ENCODE measurements at regions not wholly inside any gene's neighbourhood (a gene's known extent, or its start where the extent isn't known, plus 50 kb on each side); places are given as distances from the start of the nearest gene placed in this dataset.

DNA sequence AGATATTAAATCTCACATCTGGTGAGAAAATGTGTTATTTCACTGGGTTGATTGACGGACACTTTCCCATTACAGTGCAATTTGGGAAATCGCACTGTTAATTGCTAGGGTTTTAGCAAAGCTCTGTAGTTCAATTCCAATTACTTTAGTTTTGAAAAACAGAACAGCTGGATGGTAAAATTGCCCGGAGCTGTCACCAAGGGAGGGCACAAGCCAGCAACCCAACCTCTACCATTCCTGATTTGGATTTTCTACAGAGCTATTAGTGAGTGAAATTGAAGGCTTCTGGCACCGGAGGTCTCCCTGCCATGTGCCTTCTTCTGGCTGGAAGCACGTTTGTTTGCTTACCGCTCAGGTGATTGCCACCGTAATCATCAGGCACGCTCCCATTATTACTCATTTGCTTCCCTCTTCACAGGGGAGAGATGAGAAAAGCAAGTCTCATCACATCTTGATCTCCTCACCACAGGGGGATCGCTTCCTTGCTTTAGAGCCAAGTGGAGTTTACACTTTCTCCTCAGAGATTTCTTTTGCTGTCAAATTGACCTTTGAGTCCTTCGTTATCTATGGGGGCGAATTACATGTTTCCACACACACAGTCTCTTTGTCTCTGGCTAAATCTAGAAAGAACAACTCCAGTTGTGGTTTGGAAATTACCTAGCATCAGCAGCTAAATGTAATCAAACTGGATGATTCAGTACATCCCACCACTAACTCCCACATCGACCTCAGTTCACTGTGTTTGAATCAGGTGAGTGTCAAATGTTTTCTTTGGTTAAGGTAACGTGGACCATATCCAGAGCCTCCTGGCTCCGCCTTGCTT, 421.7 kb upstream of the GOLIM4 start:
- no peak for DNase-seq (ENCODE audit: low spot score)

DNA sequence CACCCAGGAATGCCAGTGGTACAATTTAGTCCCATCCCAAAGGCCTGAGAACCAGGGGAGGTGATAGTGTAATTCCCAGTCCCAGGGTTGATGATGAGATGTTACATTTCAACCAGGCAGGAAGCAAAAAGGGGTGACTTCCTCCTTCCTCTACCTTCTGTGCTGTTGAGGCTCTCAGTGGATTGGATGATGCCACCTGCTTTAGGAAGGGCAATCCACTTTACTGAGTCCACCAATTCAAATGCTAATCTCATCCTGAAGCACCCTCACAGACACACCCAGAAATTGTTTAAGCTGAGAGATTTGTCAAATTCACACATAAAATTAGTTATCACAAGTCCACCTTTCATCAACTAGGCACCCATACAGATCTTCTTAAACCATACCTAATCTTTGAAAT, 418.5 kb upstream of the GOLIM4 start:
- no peak for DNase-seq (ENCODE audit: low spot score)

DNA sequence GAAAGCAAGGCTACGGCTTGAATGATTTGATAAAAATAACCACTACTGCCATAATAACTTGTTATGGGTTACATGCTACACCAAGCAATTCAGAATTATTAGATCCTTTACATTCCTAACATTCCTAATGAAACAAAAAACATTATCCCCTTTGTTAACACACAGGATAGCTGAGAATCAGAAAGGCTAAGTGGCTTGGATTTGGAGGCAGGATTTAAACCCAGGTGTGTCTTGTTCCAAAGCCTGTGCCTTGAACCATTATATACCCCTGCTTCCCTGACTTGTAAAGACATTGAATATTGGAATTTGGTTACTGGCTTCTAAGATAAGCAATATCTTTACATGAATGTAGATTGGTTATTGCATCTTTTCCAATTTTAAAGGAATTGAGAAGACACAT, 417.1 kb upstream of the GOLIM4 start:
- DNase-seq (ENCODE audit: low spot score): no peak

DNA sequence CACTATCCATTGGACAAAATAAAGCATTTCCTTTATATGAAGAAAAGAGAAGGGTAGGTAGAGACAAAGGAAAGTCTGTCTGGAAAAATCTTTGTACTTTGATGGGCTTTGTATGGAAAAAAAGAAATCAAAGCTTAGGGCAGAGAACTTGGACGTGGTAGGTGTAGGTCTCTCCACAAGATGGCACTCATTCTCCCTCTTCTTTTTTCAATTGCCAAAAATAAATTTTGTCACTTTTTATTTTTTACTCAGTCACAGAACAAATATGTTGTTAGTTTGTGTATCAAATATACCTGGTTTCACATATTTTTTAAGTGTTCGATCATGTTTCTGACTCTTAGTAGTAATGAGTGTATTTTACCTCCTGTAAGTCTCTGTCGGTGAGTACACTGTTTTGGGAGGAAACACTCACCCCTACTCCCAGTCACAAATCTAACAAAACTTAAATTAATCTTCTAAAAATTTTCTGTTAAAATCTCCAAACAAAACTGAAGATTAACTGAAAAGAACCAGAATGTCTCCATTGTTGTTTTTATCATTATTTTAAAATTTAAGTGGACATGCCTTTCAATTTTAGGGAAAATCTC, 415.8 kb upstream of the GOLIM4 start:
- no peak for DNase-seq (ENCODE audit: low spot score)

DNA sequence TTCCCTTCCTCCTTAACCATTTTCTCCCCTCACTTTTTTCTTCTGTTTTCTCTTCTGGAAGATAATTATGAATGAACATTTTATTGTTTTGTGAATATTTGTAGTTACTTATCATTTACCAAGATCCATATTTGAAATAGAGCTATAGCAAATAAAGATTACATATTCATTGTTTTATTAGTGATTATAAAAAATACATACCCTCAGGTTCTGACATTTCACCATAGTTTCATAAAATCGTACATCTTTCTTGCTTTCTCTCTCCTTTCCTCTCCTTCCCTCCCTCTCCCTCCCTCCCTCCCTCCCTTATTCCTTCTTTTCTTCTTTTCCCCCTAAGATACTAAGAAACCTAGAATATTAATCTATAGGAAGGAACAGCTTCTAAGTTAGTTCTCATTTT, 410.9 kb upstream of the GOLIM4 start:
- no peak for DNase-seq (ENCODE audit: low spot score)

DNA sequence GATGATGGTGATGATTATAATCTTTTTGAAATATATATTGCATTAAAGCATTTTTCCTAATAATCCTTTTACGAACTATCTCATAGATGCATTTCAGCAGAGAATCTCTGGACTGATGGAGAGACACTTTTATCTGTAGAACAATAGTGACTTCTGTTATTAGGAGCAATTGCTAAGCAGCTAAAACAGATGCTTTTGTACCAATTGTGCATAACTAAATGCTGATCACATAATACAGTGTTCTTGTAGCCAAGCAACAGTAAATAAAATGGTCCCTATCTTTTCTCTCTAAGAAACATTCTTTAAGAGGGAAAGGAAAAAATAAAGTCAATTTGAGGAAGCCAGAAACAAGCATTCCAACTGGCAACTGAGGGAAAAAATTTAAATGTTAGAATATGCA, 405.8 kb upstream of the GOLIM4 start:
- no peak for DNase-seq (ENCODE audit: low spot score)

DNA sequence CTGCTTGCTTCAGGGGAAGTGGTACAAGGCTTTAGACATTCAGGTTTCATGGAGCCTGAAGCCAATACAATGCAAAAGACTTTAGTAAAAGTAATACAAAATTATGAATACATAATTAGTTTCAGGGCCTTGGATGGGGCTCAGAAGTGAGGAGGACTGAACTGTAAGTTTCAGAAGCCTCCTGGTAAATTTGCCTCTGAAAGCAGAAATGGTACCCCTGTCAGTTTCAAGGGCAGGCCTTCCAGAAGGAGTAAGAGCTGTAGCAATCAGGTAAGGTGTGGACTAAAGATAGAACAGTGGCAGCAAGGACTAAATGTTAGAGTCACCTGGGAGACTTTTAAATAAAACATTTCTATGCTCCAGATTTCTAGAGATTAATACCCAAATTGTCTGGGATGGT, 402.5 kb upstream of the GOLIM4 start:
- no peak for DNase-seq (ENCODE audit: low spot score)

DNA sequence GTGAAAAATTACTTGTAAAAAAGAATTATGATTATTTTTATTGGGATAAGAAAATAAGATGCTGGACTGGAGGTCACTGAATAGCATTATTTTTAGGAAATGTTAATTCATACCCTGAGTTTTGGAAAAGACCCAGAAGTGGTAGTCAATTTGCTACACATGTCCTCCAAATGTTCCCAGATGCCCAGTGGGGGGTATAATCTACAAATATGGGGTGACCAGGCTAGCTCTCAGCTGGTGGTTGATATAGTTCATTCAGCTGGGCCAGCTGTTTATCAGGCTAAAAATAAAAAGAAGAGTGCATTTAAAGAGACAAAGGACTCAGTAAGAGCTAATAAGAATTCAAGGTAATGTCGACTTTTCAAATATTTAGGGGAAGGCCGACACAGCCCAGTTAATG, 402.0 kb upstream of the GOLIM4 start:
- DNase-seq (ENCODE audit: low spot score): no peak

DNA sequence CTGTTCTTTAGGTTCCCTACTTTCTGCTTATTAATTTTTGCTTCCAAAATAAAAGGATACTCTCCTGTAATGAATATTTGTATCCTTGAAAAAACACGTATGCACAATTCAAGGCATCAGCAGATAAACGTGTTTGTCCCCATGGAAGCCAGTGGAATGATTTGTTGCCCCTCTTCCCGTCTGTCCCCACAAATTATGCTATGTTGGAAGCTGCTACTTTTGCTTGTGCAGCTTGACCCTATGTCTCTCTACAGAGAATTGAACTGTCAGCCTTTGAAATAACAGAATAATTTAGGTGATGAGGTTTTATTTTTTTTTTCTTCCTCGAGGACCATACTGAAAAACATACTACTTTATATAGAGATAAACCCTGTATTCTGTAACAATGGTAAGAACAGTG, 401.5 kb upstream of the GOLIM4 start:
- no peak for DNase-seq (ENCODE audit: low spot score)

DNA sequence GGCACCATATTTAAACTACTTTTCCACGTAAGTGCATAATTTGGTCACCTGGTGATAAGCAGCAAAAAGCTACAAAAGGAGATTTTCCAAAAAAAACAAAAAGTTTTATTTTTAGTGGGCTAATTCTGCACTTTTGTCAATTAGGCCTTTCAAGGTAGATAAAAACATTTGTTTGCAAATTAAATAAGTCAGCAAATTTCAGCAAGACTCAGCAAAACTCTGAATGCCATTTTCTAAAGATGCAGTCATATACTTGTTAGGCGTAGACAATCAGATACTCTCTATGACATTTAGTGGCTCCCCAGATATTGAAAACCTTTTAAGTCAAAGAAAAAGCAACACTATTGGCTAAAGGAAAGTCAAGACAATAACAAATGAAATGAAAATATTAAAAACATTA, 400.2 kb upstream of the GOLIM4 start:
- no peak for DNase-seq (ENCODE audit: low spot score)

DNA sequence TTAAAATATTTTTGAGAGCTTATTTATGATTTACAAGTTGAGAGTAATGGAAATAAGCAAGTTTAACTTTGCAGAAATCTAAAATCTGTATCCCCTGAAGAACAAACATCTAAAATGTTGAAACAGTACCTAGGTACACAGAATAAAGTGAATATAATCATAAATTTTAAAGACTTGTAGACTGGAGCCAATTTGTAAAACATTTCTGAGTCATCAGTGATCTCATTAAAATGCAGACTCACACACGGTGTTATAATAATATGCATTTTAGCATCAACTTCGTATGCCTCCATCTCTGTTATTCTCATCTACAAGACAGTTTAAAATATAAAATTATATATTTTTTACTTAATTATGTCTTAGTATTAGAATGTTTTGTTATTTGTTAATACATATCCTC, 399.5 kb upstream of the GOLIM4 start:
- DNase-seq (ENCODE audit: low spot score): peak; percentile 2

DNA sequence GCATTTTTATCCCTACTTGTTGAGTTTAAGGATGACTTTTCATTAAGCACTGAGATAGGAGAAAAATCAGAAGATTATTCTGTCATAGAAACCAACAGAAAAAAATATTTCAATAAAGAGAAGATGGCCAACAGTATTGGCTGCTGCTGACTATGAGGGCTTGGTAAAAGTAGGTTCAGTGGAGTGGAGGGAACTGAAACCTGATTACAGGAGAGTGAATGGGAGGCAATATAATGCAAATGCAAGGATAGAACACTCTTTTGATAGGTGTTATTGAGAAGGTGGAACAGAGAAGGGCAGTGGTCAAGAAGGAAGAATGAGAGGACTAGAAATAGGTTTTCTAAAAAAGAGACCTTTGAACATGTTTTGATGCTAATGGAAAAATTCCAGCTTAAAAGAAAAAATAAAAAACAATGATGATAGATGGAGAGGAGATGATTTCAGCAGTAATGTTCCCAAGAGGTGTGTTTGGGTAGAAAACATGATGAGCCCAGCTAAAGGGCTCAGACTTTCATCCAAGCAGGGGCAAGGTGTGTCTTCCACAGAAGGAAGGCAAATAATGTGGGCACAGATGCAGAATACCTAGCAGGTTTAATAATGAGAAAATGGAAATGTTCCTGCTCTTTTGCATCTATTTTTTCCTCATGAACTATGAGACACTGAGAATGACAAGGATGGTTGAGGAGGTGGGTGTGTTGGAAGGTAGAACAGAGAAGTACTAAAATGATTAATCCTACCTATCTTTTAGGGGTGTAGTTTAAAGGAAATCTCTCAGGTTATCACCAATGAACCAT, 397.9 kb upstream of the GOLIM4 start:
- DNase-seq (ENCODE audit: low spot score): no peak

DNA sequence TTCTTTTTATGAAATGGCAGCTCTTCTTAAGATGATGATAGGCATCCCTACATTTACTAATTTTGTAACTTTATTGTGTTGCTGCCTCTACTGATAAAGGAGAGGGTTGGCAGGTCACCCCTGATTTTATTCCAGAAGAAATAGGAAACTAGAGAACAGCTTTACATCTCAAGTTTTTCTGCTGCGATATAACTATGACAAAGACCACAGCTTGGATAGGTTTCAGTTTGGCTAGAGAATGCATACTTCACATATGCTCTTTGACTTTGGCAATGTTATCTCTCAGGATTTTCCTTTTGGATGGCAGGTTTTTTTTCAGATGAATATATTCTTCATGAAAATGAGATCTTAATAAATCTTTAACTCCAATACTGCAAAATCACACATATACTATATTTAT, 395.3 kb upstream of the GOLIM4 start:
- no peak for DNase-seq (ENCODE audit: low spot score)

DNA sequence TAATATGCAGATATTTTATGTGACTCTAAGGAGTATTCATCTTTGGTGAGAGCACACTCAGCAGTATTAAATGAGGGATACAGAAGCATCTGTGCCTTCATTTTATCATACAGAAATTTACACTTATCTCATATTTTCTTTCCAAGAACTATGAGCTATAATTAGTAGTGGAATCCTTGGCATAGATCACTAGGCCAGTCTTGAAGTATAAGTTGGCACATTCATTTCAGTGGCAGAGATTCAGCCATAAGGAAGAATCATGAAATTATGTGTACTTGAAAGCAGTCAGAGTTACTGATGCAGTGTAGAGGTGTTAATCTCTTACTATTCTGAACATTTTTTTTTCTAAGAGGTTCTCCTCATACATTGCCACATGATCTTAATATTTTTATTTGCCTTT, 393.6 kb upstream of the GOLIM4 start:
- no peak for DNase-seq (ENCODE audit: low spot score)

DNA sequence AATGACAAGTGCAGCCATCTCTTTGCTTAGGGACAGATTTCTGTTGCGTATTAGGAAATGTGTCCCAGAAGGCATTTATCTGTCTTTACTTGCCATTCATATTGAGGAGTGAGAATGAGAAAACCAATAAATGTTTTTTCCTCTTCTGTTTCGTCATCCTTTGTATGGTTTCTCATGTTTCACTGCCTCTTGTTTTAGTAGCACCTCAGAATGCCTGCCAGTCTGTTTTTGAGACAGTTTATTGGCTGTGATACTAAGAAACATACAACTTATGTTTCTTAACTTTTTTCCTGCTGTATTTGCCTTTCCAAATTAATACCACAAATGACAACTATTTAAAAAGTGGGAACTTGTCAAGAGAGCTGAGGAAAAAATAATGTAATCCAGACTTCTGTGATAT, 390.2 kb upstream of the GOLIM4 start:
- no peak for DNase-seq (ENCODE audit: low spot score)

DNA sequence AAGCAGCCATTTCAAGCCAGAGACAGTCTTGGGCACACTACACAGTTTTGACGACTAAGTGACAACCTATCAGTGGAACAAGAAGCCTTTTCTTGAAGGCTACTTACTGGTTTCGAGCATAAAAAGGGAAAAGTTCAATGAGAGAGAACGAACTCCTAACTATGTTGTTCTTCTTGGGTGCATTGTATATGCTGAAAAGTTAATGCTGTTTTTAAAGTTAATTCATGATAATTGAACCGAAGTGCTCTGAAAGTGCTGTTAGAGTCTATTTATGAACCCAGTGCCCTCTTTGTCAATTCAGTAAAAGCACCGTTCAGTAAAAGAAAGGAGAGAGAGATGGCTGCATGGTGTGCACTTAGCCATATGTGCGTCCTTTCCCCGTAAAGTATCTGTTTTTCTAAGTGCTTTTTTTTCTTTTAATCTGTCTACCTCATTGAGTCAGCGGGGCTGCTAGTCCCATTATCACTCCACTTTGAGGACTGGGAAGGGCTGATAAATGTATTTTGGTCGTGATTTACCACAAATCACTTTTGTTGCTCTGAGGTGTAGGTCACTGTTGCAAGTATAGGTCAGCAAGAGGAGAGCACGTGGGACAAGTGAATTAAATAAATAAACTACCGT, 380.7 kb upstream of the GOLIM4 start:
- DNase-seq (ENCODE audit: low spot score): no peak

DNA sequence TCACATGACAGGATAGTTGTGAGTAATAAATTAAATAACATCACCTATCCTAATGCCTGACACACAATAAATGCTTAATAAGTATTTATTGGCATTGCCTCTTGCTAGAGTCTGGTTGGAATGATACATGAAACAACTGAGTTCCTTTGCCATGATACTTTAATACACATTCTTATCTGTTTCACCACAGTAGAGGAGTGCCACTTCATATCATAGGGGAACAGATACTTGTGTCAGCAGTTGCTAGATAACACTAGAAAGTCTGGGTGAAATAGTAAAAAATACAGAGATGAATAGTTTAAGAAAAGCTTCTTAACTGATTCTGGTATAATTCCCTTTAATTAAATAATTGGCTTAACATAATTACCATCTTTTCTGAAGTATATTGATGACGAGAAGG, 380.0 kb upstream of the GOLIM4 start:
- DNase-seq (ENCODE audit: low spot score): no peak

DNA sequence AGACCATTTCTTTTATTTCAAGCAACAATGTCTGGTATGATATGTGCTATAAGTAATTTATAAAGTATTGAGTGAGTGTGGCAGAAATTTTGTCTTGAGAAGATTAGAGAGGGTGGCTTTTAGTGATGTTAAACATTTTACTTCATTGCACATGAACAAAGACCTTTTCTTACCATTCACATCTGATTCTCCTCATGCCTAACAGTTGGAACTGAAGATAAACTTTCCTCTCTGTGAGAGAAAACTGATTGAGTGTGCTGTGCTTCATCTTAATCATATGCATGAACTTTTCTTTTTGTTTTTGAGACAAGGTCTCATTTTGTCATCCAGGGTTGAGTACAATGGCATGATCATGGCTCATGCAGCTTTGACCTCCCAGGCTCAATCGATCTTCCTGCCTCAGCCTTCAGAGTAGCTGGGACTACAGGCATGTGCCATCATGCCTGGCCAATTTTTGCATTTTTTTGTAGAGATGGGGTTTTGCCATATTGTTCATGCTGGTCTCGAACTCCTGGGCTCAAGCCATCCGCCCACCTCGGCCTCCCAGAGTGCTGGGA, 377.7 kb upstream of the GOLIM4 start:
- DNase-seq (ENCODE audit: low spot score): no peak

DNA sequence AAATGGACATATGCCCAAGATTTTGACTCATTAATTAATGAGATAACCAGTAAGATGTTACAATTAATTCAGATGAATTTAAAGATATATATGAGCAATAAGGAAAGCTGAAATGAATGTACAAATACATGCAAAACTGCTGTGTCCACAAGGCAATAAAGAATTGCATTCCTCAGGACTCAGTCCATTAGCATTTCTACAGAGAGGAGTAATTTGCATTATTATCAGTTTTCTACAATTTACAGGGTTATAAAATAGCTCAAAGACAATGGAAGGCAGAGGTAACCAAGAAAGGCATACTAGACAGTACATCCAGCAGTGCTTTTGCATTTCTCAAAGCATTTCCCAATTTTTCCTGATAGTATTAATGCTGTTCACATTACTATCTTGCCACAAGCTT, 377.1 kb upstream of the GOLIM4 start:
- no peak for DNase-seq (ENCODE audit: low spot score)

DNA sequence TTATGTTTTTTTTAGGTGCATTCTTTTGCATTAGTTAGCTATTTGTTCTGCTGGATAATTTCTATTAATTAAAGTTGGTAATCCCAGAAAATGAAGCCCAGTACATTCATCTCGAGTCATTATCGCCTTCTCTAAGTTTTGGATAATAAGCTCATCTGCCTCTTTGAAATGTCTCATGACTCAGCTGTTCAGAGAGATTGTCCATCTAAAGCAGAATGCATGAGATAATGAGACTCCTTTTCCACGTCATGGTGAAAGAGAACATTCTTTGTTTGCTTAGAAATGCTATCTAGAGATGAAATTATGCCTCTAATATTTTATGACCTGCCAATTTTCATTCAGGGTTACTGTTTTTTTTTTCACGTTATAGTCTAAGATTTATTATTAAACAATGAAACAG, 374.7 kb upstream of the GOLIM4 start:
- DNase-seq (ENCODE audit: low spot score): no peak

DNA sequence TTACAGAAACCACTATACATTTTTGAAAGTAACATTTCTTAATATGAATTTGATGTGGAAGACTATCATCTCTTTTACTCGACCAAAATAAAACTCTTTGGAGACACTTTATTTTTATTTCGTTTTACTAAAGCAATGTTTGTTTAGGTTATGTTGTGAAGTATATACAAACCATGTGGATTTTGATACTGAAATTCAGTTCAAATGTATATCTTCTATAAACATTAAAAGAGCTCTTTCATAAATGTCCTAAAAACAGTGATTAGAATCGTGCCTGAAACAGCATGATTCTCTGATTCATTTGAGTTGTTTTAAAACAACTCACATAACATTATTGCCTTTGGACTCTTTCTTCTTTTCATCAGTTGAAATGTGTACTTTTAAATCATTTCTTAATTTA, 373.7 kb upstream of the GOLIM4 start:
- DNase-seq (ENCODE audit: low spot score): no peak

DNA sequence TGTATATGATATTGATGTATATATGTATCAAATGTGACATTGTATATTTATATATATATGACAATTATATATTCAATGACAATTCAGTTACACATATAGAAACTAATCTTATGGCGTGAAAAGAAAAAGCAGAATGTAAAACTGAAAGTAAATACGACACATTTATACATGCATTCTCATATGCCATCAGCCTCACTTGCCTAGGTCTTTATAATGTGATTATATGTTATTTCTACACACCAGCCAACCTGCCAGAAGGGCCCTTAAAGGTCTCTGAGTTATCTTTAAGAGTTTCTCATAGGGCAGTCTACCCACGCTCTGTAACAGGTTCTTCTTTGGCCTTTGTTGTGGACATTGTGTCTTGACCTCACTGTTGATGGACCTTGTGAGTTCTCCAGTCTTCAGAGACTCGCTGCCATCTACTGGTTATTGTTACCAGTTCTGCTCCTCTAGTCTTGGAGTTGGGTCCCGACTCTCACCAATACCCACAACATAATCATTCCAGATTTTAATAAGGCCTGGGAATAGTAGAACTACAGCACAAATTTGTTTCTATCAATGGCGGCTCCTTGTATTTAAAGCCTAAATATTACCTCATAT, 371.5 kb upstream of the GOLIM4 start:
- DNase-seq (ENCODE audit: low spot score): no peak

All from germinal center (tissue), 1 donor.